ENCODE measurements at regions not wholly inside any gene's neighbourhood (a gene's known extent, or its start where the extent isn't known, plus 50 kb on each side); places are given as distances from the start of the nearest gene placed in this dataset.

DNA sequence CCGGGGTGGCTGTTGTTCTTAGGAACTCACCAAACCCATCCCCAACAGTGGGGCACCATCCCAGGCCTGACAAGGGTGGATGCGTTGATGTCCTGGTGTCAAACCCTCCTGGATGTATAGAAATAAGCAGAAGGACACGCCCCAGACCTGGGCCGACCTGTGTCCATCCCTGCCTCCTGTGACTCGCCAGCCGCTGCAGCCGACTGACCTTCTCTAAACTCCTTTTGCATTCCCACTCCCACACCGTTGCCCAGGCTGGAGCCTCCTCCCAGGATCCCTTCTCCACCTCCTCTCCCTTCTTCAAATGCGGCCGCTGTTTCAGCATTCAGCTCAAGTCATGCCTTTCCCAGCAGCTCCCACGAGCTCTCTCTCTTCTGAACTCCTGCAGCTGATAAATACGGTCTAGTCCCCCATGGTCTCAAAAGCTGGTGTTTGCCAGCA lies 213.2 kb upstream of the IER5L start:
- TF ChIP-seq, protein P1, sequence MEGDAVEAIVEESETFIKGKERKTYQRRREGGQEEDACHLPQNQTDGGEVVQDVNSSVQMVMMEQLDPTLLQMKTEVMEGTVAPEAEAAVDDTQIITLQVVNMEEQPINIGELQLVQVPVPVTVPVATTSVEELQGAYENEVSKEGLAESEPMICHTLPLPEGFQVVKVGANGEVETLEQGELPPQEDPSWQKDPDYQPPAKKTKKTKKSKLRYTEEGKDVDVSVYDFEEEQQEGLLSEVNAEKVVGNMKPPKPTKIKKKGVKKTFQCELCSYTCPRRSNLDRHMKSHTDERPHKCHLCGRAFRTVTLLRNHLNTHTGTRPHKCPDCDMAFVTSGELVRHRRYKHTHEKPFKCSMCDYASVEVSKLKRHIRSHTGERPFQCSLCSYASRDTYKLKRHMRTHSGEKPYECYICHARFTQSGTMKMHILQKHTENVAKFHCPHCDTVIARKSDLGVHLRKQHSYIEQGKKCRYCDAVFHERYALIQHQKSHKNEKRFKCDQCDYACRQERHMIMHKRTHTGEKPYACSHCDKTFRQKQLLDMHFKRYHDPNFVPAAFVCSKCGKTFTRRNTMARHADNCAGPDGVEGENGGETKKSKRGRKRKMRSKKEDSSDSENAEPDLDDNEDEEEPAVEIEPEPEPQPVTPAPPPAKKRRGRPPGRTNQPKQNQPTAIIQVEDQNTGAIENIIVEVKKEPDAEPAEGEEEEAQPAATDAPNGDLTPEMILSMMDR (IDR thresholded peaks at IDR 0.05; ENCODE audit: insufficient read depth, low read length), result no peak
- no peak for TF ChIP-seq POLR2AphosphoS5 (IDR thresholded peaks at IDR 0.05; ENCODE audit: low read depth)
- TF ChIP-seq GABPA (IDR thresholded peaks at IDR 0.05; ENCODE audit: low read depth), result no peak

Measured in HL-60 (cell line).